Vagina (tissue), 2 donors: ENCODE measurements at regions not wholly inside any gene's neighbourhood (a gene's known extent, or its start where the extent isn't known, plus 50 kb on each side); places are given as distances from the start of the nearest gene placed in this dataset.
"Not testable (repeated sequence)": the region's sequence is repeated elsewhere in the genome, so short reads cannot be mapped to it uniquely, and the experiment has no call there.

ENCODE experiments used
- DNase-seq, 2 donors: peaks; one replicate each; pipeline ENCODE4 v3.0.0-alpha.2; 2017; ENCODE audit errors: extremely low spot score in 2 of 2
- H3K27ac ChIP-seq: fragments of 200-600 bp; sonication (generic); one replicate; pipeline ENCODE4 v1.5.1; 2019
- H3K27me3 ChIP-seq: fragments of 200-600 bp; sonication (generic); one replicate; pipeline ENCODE4 v1.5.1; 2019
- H3K36me3 ChIP-seq, 2 donors: fragments of 200-600 bp; sonication (generic); one replicate each; pipeline ENCODE4 v1.5.1; 2017 to 2019
- H3K4me1 ChIP-seq: fragments of 200-600 bp; sonication (generic); one replicate; pipeline ENCODE4 v1.5.1; 2019
- H3K4me3 ChIP-seq, 2 donors: fragments of 200-600 bp; sonication (generic); 1 replicate in 1 of 2; 2 replicates in 1 of 2; pipeline ENCODE4 v1.5.1; 2016 to 2019
- H3K9me3 ChIP-seq: fragments of 200-600 bp; sonication (generic); one replicate; pipeline ENCODE4 v1.5.1; 2019
- POLR2A ChIP-seq, 2 donors: fragments of 450-650 bp; IDR thresholded peaks; one replicate each; pipeline ENCODE4 v1.6.1; 2017; ENCODE audit warnings: antibody characterized with exemption in 2 of 2, mild to moderate bottlenecking in 2 of 2, moderate library complexity in 2 of 2
- POLR2AphosphoS5 ChIP-seq, 2 donors: sonication (generic); formaldehyde crosslinking; IDR thresholded peaks; one replicate each; pipeline ENCODE4 v1.9.0; 2017; ENCODE audit warnings: antibody characterized with exemption in 2 of 2, mild to moderate bottlenecking in 2 of 2, low read depth in 1 of 2; ENCODE audit not compliant: insufficient read depth in 1 of 2
- intact Hi-C: fragments of 100-400 bp; cut with DNase I; formaldehyde crosslinking; loops from one replicate; pipeline ENCODE4 v1.15.1; 2023
- TF ChIP-seq, protein P1 (sequence below), 3 experiments: fragments of 450-650 bp in 2 of 3; fragments of 200-600 bp in 1 of 3; sonication (generic) in 1 of 3; IDR thresholded peaks; one replicate each; pipeline ENCODE4 v1.5.1; 2017 to 2019; ENCODE audit warnings: antibody characterized with exemption in 3 of 3, mild to moderate bottlenecking in 2 of 3, moderate library complexity in 2 of 3

DNA sequence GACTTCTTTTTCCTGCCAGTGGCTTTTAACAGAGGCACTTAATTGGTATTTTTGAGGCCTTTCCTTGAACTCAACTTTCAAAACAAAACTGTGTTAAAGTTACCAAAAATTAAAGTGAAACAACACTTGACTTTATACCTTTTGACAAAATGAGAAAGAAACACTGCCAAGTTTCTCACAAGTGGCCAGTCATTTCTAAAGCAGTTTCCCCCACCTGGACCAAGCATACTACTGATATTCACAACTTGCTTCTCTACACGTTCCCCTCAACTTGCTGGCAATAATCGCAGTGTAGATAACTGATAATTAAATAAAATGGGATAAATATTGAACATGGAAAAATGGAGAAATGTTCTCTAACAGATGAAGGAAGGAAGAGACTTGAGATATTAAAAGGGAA, 135.7 kb downstream of the TLR4 start:
- Histone ChIP-seq H3K4me1 (no peaks in the 10 kb centered on the region), H3K27ac (no peak overlapping the region), H3K4me3 (no peak overlapping the region), H3K36me3 (no peaks in the 10 kb centered on the region), H3K9me3 (no peaks in the 10 kb centered on the region), H3K27me3 (no peaks in the 10 kb centered on the region)
- no peak for TF ChIP-seq POLR2AphosphoS5 (IDR thresholded peaks at IDR 0.05; ENCODE audit: insufficient read depth in 1 of 2, low read depth in 1 of 2)
- TF ChIP-seq POLR2A (IDR thresholded peaks at IDR 0.05) = no peak
- TF ChIP-seq, protein P1, sequence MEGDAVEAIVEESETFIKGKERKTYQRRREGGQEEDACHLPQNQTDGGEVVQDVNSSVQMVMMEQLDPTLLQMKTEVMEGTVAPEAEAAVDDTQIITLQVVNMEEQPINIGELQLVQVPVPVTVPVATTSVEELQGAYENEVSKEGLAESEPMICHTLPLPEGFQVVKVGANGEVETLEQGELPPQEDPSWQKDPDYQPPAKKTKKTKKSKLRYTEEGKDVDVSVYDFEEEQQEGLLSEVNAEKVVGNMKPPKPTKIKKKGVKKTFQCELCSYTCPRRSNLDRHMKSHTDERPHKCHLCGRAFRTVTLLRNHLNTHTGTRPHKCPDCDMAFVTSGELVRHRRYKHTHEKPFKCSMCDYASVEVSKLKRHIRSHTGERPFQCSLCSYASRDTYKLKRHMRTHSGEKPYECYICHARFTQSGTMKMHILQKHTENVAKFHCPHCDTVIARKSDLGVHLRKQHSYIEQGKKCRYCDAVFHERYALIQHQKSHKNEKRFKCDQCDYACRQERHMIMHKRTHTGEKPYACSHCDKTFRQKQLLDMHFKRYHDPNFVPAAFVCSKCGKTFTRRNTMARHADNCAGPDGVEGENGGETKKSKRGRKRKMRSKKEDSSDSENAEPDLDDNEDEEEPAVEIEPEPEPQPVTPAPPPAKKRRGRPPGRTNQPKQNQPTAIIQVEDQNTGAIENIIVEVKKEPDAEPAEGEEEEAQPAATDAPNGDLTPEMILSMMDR (IDR thresholded peaks at IDR 0.05) = no peak
- DNase-seq = no peak
- intact Hi-C loops = no loop called here

DNA sequence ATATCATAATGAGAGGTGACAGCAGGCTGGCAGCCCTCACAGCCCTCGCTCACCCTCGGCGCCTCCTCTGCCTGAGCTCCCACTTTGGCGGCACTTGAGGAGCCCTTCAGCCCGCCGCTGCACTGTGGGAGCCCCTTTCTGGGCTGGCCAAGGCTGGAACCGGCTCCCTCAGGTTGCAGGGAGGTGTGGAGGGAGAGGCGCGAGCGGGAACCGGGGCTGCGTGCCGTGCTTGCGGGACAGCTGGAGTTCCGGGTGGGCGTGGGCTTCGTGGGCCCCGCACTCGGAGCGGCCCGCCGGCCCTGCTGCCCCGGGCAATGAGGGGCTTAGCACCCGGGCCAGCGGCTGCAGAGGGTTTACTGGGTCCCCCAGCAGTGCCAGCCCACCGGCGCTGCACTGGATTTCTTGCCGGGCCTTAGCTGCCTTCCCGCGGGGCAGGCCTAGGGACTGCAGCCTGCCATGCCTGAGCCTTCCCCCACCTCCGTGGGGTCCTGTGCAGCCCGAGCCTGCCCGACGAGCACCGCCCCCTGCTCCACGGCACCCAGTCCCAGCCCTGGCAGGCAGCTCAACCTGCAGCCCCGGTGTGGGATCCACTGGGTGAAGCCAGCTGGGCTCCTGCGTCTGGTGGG, 147.7 kb downstream of the TLR4 start:
- DNase-seq, intact Hi-C loops, H3K27me3 ChIP-seq, H3K9me3 ChIP-seq, H3K4me1 ChIP-seq, H3K4me3 ChIP-seq, H3K36me3 ChIP-seq, H3K27ac ChIP-seq: not testable (repeated sequence)

DNA sequence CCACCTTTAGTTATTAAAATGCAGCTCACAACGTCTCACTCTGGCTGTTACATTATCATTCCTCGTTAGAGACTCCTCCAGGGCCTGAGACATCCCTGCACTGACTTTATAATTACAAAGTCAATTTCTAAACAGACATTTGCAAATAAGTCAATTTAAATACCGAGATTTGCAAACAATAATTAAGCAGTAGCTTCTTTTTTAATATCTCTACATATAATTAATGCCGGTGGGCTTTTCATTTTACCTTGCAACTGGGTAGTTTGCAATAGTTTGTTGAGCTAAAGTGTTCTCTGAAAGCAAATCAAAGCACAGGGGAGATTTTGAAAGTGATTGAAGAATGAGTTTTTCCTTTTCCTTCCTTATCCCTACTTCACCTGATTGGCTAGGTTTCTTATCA, 154.4 kb downstream of the TLR4 start:
- intact Hi-C loops = no loop called here
- TF ChIP-seq POLR2AphosphoS5 (IDR thresholded peaks at IDR 0.05; ENCODE audit: insufficient read depth in 1 of 2, low read depth in 1 of 2) (no peak), POLR2A (IDR thresholded peaks at IDR 0.05) (no peak)
- TF ChIP-seq, protein P1 (IDR thresholded peaks at IDR 0.05) = no peak
- H3K4me1 ChIP-seq = no peaks in the 10 kb centered on the region
- H3K27ac ChIP-seq = no peak overlapping the region
- no peaks in the 10 kb centered on the region for H3K27me3 ChIP-seq
- no peak for DNase-seq
- H3K4me3 ChIP-seq = no peak overlapping the region
- no peaks in the 10 kb centered on the region for H3K36me3 ChIP-seq
- H3K9me3 ChIP-seq = no peaks in the 10 kb centered on the region

DNA sequence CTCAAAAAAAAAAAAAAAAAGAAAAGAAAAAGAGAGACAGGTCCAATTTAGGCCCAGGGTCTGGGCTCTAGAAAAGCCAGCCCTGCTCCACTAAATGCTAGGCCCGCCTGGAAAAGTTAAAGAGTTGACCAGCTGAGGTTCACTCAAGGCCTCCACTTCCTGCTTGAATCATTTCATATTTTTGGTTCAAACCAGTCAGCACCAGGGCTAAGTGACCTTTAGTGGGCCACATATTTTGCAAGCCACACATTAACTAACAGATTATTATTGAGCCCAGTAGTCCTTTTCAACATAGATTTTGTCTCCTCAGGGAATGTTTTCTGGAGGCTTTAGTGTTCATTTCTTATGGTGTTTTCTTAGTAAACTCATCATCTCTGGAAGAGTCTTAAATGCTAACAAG, 156.6 kb downstream of the TLR4 start:
- DNase-seq = no peak
- no peaks in the 10 kb centered on the region for H3K9me3 ChIP-seq
- no peak overlapping the region for H3K27ac ChIP-seq
- TF ChIP-seq POLR2A (IDR thresholded peaks at IDR 0.05) (no peak), POLR2AphosphoS5 (IDR thresholded peaks at IDR 0.05; ENCODE audit: insufficient read depth in 1 of 2, low read depth in 1 of 2) (no peak)
- TF ChIP-seq, protein P1 (IDR thresholded peaks at IDR 0.05) = no peak
- H3K4me3 ChIP-seq = no peak overlapping the region
- intact Hi-C loops = no loop called here
- no peaks in the 10 kb centered on the region for H3K27me3 ChIP-seq
- H3K36me3 ChIP-seq = no peaks in the 10 kb centered on the region
- no peaks in the 10 kb centered on the region for H3K4me1 ChIP-seq

DNA sequence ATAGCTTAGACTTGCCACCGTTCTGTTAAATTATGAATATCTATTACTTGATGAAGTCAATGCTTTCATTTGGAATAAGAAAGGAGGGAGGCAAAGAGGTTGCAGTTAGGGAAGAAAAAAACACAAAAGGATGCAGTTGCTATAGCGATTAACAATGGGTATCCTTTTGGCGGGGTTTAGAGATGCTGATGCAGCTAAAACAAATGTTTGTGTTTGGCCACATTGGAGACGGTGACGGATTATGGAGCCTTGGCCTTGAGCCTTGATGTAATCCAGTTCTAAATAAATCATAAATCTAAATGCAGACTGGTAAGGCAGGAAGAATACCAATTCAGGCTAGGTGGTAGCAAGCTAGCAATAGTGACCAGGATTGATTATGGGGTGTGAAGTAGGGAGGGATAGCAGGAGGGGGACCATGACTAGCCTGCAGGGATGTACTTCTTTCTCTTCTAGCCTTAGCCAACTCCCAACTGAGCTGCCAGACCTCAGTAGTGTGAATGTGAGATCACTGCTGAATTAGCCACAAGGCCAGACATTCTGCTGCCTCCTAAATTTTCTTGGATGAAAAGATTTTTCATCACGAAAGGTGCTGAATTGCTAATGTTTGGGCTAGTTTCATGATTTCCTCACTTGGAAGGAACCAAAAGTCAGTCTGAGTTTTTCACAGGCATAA, 160.3 kb downstream of the TLR4 start:
- Histone ChIP-seq H3K27ac (no peak overlapping the region), H3K36me3 (no peaks in the 10 kb centered on the region), H3K4me3 (no peak overlapping the region), H3K4me1 (no peaks in the 10 kb centered on the region), H3K9me3 (no peaks in the 10 kb centered on the region), H3K27me3 (no peaks in the 10 kb centered on the region)
- no peak for DNase-seq
- intact Hi-C loops = no loop called here
- TF ChIP-seq POLR2AphosphoS5 (IDR thresholded peaks at IDR 0.05; ENCODE audit: insufficient read depth in 1 of 2, low read depth in 1 of 2) = no peak
- TF ChIP-seq POLR2A (IDR thresholded peaks at IDR 0.05) = no peak
- TF ChIP-seq, protein P1 (IDR thresholded peaks at IDR 0.05) = no peak
